Right lobe of liver (tissue), 6 donors: ENCODE measurements at regions not wholly inside any gene's neighbourhood (a gene's known extent, or its start where the extent isn't known, plus 50 kb on each side); places are given as distances from the start of the nearest gene placed in this dataset.

Experiments used
- ATAC-seq, 4 donors: fragments of 200-7000 bp; cut with Tn5 transposase; one replicate each; pipeline ENCODE4 v1.9.1; 2020; ENCODE audit warnings: mild to moderate bottlenecking in 4 of 4, moderate library complexity in 4 of 4
- DNase-seq, 3 donors: peaks; one replicate each; pipeline ENCODE4 v3.0.0-alpha.2; 2020
- H3K27ac ChIP-seq, 3 donors: fragments of 200-600 bp; one replicate each; pipeline ENCODE4 v1.8.0; 2022
- H3K27me3 ChIP-seq, 2 donors: fragments of 200-600 bp; one replicate each; pipeline ENCODE4 v1.8.0; 2022
- H3K36me3 ChIP-seq, 4 donors: fragments of 200-600 bp; sonication (generic) in 1 of 4; one replicate each; pipeline versions ENCODE4 v1.5.1 to v1.8.0; 2017 to 2022; ENCODE audit warnings: control low read depth in 1 of 4
- H3K4me1 ChIP-seq, 4 donors: fragments of 200-600 bp; sonication (generic) in 1 of 4; one replicate each; pipeline versions ENCODE4 v1.5.1 to v1.8.0; 2017 to 2022; ENCODE audit warnings: control low read depth in 1 of 4
- H3K4me3 ChIP-seq, 3 donors: fragments of 200-600 bp; one replicate each; pipeline ENCODE4 v1.8.0; 2022
- H3K9me3 ChIP-seq, 4 donors: fragments of 200-600 bp; sonication (generic) in 1 of 4; one replicate each; pipeline versions ENCODE4 v1.5.1 to v1.8.0; 2017 to 2022; ENCODE audit warnings: control low read depth in 1 of 4
- POLR2A ChIP-seq: fragments of 450-650 bp; IDR thresholded peaks from one replicate; pipeline ENCODE4 v1.6.1; 2017; ENCODE audit warnings: antibody characterized with exemption, mild to moderate bottlenecking
- WGBS: methylation state at CpG from one replicate; pipeline ENCODE4 v1.1.6; 2018; ENCODE audit warnings: low coverage, low lambda C conversion rate; ENCODE audit not compliant: insufficient coverage; ENCODE audit errors: missing lambda C conversion rate; 5-methylcytosine and 5-hydroxymethylcytosine counted together
- intact Hi-C, 2 donors: fragments of 100-400 bp; cut with DNase I; formaldehyde crosslinking; loops; one replicate each; pipeline versions ENCODE4 v1.11.2 to v1.14.1; 2022
- TF ChIP-seq, protein P1 (sequence below), 4 donors: fragments of 200-600 bp in 3 of 4; fragments of 450-650 bp in 1 of 4; IDR thresholded peaks; one replicate each; pipeline versions ENCODE4 v1.5.1 to v1.8.0; 2016 to 2022; ENCODE audit warnings: antibody characterized with exemption in 4 of 4, mild to moderate bottlenecking in 2 of 4
- donor health status: DM: no; HTN: yes; CAD: no.
- donor health status: DM: no; HTN: no; CAD: no.
- donor health status: DM: no; HTN: no; CAD: no.
- donor health status: DM: no; HTN: yes; CAD: no.
- donor health status: DM: no; HTN: yes; CAD: no.

GRCh38 chr10:4313051-4313450 is 513.0 kb upstream of the AKR1E2 start:
- H3K27me3 ChIP-seq: no peaks in the 10 kb centered on the region
- DNase-seq (no peak), ATAC-seq (no peak)
- no peaks in the 10 kb centered on the region for H3K9me3 ChIP-seq
- TF ChIP-seq POLR2A: no peak
- TF ChIP-seq, protein P1, sequence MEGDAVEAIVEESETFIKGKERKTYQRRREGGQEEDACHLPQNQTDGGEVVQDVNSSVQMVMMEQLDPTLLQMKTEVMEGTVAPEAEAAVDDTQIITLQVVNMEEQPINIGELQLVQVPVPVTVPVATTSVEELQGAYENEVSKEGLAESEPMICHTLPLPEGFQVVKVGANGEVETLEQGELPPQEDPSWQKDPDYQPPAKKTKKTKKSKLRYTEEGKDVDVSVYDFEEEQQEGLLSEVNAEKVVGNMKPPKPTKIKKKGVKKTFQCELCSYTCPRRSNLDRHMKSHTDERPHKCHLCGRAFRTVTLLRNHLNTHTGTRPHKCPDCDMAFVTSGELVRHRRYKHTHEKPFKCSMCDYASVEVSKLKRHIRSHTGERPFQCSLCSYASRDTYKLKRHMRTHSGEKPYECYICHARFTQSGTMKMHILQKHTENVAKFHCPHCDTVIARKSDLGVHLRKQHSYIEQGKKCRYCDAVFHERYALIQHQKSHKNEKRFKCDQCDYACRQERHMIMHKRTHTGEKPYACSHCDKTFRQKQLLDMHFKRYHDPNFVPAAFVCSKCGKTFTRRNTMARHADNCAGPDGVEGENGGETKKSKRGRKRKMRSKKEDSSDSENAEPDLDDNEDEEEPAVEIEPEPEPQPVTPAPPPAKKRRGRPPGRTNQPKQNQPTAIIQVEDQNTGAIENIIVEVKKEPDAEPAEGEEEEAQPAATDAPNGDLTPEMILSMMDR (IDR thresholded peaks at IDR 0.05): no peak
- H3K27ac ChIP-seq: no peak overlapping the region
- intact Hi-C loops: no loop called here
- no peak overlapping the region for H3K4me3 ChIP-seq
- H3K4me1 ChIP-seq: no peaks in the 10 kb centered on the region
- H3K36me3 ChIP-seq: no peaks in the 10 kb centered on the region
- WGBS: 51% methylated on average over 3 of the region's 3 CpGs

- H3K36me3 ChIP-seq: no peaks in the 10 kb centered on the region
- TF ChIP-seq, protein P1 (IDR thresholded peaks at IDR 0.05): no peak
- no peak for TF ChIP-seq POLR2A
- H3K9me3 ChIP-seq: no peaks in the 10 kb centered on the region
- no peaks in the 10 kb centered on the region for H3K27me3 ChIP-seq
- intact Hi-C loops: no loop called here
- WGBS: 54% methylated on average over 4 of the region's 4 CpGs
- ATAC-seq (no peak), DNase-seq (no peak)
- no peak overlapping the region for H3K4me3 ChIP-seq
- H3K27ac ChIP-seq: no peak overlapping the region
- no peaks in the 10 kb centered on the region for H3K4me1 ChIP-seq
Measured at GRCh38 chr10:4312051-4312835, 513.8 kb upstream of the AKR1E2 start.

DNA sequence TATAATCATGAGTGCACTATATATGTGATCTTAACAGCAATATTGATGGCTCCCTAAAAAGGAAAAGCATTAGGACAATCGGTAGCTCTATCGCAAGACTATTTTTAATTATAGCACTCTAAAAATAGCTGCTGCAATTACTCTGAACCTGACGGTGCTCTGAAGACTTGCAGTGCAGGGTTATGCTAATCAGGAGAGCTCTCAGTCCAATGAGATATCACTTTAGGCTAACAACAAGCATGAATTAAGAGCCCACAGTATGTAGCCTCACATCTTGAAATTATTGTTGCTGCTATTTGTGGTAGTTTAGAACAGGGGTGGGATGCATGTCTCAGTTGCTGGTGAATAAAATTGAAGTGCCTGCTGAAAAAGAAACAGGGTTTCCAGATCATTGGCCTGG is 515.8 kb upstream of the AKR1E2 start:
- Histone ChIP-seq H3K36me3 (no peaks in the 10 kb centered on the region), H3K27ac (no peak overlapping the region), H3K4me1 (no peaks in the 10 kb centered on the region), H3K4me3 (no peak overlapping the region), H3K9me3 (no peaks in the 10 kb centered on the region), H3K27me3 (no peaks in the 10 kb centered on the region)
- intact Hi-C loops: no loop called here
- whole genome bisulfite sequencing: 58% methylated on average over 3 of the region's 3 CpGs
- TF ChIP-seq, protein P1 (IDR thresholded peaks at IDR 0.05): no peak
- TF ChIP-seq POLR2A: no peak
- DNase-seq: no peak
- no peak for ATAC-seq

GRCh38 chr10:4307910-4308309 is 518.1 kb upstream of the AKR1E2 start:
- Histone ChIP-seq H3K36me3 (no peaks in the 10 kb centered on the region), H3K4me3 (no peak overlapping the region), H3K27ac (no peak overlapping the region), H3K9me3 (no peaks in the 10 kb centered on the region), H3K4me1 (no peaks in the 10 kb centered on the region), H3K27me3 (no peaks in the 10 kb centered on the region)
- intact Hi-C loops: no loop called here
- TF ChIP-seq, protein P1 (IDR thresholded peaks at IDR 0.05): no peak
- no peak for TF ChIP-seq POLR2A
- ATAC-seq (no peak), DNase-seq (no peak)
- 0% methylated on average over 1 of the region's 1 CpG for WGBS
